Loucy (cell line): ENCODE measurements at regions not wholly inside any gene's neighbourhood (a gene's known extent, or its start where the extent isn't known, plus 50 kb on each side); places are given as distances from the start of the nearest gene placed in this dataset.

Source experiments
- H2AFZ ChIP-seq: fragments of 200-600 bp; sonication (generic); 2 replicates; pipeline ENCODE4 v1.6.0; 2016; ENCODE audit warnings: antibody characterized with exemption, mild to moderate bottlenecking, low read length, moderate library complexity
- H3F3A ChIP-seq: fragments of 200-600 bp; 2 replicates; pipeline ENCODE4 v1.6.0; 2016; ENCODE audit warnings: antibody characterized with exemption, low read depth, mild to moderate bottlenecking
- H3K27me3 ChIP-seq: fragments of 200-600 bp; sonication (generic); 2 replicates; pipeline ENCODE4 v1.6.1; 2014; ENCODE audit warnings: low read length, mild to moderate bottlenecking; ENCODE audit not compliant: insufficient read depth, poor library complexity, severe bottlenecking
- H3K36me3 ChIP-seq: fragments of 200-600 bp; sonication (generic); 2 replicates; pipeline ENCODE4 v1.6.1; 2016; ENCODE audit warnings: low read length; ENCODE audit not compliant: insufficient read depth
- H3K4me1 ChIP-seq: fragments of 200-600 bp; sonication (generic); 2 replicates; pipeline ENCODE4 v1.5.1; 2014; ENCODE audit warnings: low read length, mild to moderate bottlenecking; ENCODE audit not compliant: insufficient read depth, poor library complexity, severe bottlenecking
- H3K4me2 ChIP-seq: fragments of 200-600 bp; sonication (generic); 2 replicates; pipeline ENCODE4 v1.6.0; 2014; ENCODE audit warnings: antibody characterized with exemption, low read length, low read depth, mild to moderate bottlenecking; ENCODE audit not compliant: poor library complexity, severe bottlenecking
- H3K4me3 ChIP-seq: fragments of 200-600 bp; sonication (generic); 2 replicates; pipeline ENCODE4 v1.5.1; 2014; ENCODE audit warnings: low read length, mild to moderate bottlenecking, mixed read lengths; ENCODE audit not compliant: poor library complexity, severe bottlenecking
- H3K79me2 ChIP-seq: fragments of 200-600 bp; sonication (generic); 2 replicates; pipeline ENCODE4 v1.6.1; 2014; ENCODE audit warnings: low read length; ENCODE audit not compliant: insufficient read depth
- H3K9ac ChIP-seq: fragments of 200-600 bp; sonication (generic); 2 replicates; pipeline ENCODE4 v1.6.0; 2014; ENCODE audit warnings: mild to moderate bottlenecking, low read depth, low read length, moderate library complexity; ENCODE audit not compliant: poor library complexity, severe bottlenecking
- H3K9me2 ChIP-seq: fragments of 200-600 bp; sonication (generic); replicated peaks from 2 replicates; pipeline ENCODE4 v1.6.1; 2016; ENCODE audit warnings: low read depth, low read length, mixed read lengths
- H3K9me3 ChIP-seq: fragments of 200-600 bp; sonication (generic); 2 replicates; pipeline ENCODE4 v1.6.1; 2014; ENCODE audit warnings: mild to moderate bottlenecking, antibody characterized with exemption, low read length, low read depth; ENCODE audit not compliant: insufficient read depth
- H4K20me1 ChIP-seq: fragments of 200-600 bp; sonication (generic); 2 replicates; pipeline ENCODE4 v1.6.0; 2014; ENCODE audit warnings: antibody characterized with exemption, low read length, mild to moderate bottlenecking; ENCODE audit not compliant: insufficient read depth, poor library complexity, severe bottlenecking
- CTCF ChIP-seq: fragments of 200-600 bp; sonication (generic); conservative IDR thresholded peaks from 2 replicates; pipeline ENCODE4 v1.5.1; 2014; ENCODE audit warnings: mild to moderate bottlenecking, antibody characterized with exemption, low read length
- EZH2phosphoT487 ChIP-seq: fragments of 200-600 bp; IDR thresholded peaks from 2 replicates; pipeline ENCODE4 v1.6.1; 2018; ENCODE audit warnings: antibody characterized with exemption, mild to moderate bottlenecking, moderate library complexity, borderline replicate concordance

GRCh38 chr15:62400778-62401177 lies 235.7 kb upstream of the C2CD4B start:
- Histone ChIP-seq H3K9ac (no peak overlapping the region), H3K4me3 (no peak overlapping the region), H3F3A (no peaks in the 10 kb centered on the region), H3K36me3 (no peaks in the 10 kb centered on the region), H3K9me3 (peaks cover 7% of the 10 kb centered on the region), H3K4me2 (no peak overlapping the region), H4K20me1 (no peaks in the 10 kb centered on the region), H2AFZ (no peak overlapping the region), H3K79me2 (no peaks in the 10 kb centered on the region), H3K27me3 (peaks cover 16% of the 10 kb centered on the region), H3K9me2 (no peaks in the 10 kb centered on the region), H3K4me1 (no peaks in the 10 kb centered on the region)
- TF ChIP-seq EZH2phosphoT487, result no peak
- no peak for TF ChIP-seq CTCF

GRCh38 chr15:62402687-62403086 lies 237.6 kb upstream of the C2CD4B start:
- Histone ChIP-seq H3K9ac (no peak overlapping the region), H3K79me2 (no peaks in the 10 kb centered on the region)

GRCh38 chr15:62403164-62403809 lies 238.2 kb upstream of the C2CD4B start:
- Histone ChIP-seq H3K9me2 (no peaks in the 10 kb centered on the region), H4K20me1 (no peaks in the 10 kb centered on the region), H3K9me3 (peaks cover 7% of the 10 kb centered on the region), H3K4me3 (no peak overlapping the region), H3K9ac (no peak overlapping the region), H3K27me3 (peaks cover 23% of the 10 kb centered on the region), H3F3A (no peaks in the 10 kb centered on the region), H3K4me1 (no peaks in the 10 kb centered on the region), H2AFZ (no peak overlapping the region), H3K4me2 (no peak overlapping the region), H3K79me2 (no peaks in the 10 kb centered on the region), H3K36me3 (no peaks in the 10 kb centered on the region)
- TF ChIP-seq CTCF, result no peak
- no peak for TF ChIP-seq EZH2phosphoT487

More at GRCh38 chr15:62402687-62403086, 237.6 kb upstream of the C2CD4B start:
- Histone ChIP-seq H3K9me3 (peaks cover 7% of the 10 kb centered on the region), H3F3A (no peaks in the 10 kb centered on the region), H4K20me1 (no peaks in the 10 kb centered on the region), H3K36me3 (no peaks in the 10 kb centered on the region), H2AFZ (no peak overlapping the region), H3K9me2 (no peaks in the 10 kb centered on the region), H3K4me2 (no peak overlapping the region), H3K27me3 (peaks cover 23% of the 10 kb centered on the region), H3K4me3 (no peak overlapping the region), H3K4me1 (no peaks in the 10 kb centered on the region)
- no peak for TF ChIP-seq CTCF
- no peak for TF ChIP-seq EZH2phosphoT487
